Astrocyte of the hippocampus (primary cell): ENCODE measurements at regions not wholly inside any gene's neighbourhood (a gene's known extent, or its start where the extent isn't known, plus 50 kb on each side); places are given as distances from the start of the nearest gene placed in this dataset.

ENCODE experiments used
- DNase-seq: peaks from one replicate; pipeline ENCODE4 v3.0.0; 2011; ENCODE audit warnings: low read depth, low spot score

DNA sequence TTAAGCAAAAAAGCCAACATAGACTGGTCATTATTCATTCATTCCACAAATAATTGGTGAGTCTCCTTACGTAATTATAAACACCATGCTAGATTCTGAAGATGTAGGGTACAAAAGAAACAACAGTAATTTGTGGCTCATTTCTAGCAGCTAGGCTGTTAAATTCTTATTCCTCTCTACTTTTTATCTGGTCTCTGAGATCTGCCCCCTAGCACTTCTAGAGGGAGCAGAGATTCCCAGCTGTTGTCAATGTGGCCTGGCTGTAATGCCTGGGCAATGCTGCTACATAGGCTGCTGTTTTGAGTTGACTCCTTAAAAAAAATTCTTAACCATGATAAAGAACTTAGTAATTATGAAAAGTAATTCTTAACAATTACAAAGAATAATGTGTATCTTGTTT is 434.9 kb upstream of the THRB start:
- no peak for DNase-seq

DNA sequence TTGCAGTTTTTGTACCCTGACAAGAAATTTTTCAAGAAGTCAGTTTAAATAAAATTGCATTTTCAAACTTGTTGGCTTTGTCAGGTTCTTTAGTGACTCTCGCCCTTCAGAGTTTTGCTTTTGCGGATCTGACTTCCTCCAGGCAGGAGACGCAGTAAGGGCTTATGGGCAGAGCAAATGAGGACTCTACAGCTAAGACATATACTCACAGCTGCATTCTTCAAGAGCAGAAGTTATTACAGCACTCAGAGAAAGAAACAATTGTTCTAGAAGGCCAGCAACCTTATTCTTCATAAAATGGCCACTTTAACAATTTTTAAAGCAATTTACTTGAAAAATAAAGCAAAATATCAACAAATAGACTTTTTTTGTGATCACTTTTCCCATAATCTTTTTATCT is 438.8 kb upstream of the THRB start:
- no peak for DNase-seq

DNA sequence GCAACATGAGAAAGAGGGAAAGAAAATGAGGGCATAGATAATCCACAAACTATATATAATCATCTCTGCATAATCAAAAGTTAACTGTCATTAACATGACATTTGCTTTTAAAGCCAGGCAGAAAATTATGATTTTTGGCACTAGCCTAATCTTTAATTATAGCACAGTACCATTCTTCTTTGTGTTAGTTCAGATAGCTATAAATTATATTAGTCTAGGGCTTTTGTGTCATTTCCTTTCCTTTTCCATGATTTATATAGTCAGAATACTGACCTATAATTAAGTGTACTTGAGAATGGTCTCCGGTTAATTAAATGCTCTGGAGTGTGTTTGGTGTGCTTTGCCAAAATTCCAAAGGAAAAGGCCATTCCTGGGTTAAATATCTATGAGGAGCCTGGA is 441.9 kb upstream of the THRB start:
- no peak for DNase-seq

DNA sequence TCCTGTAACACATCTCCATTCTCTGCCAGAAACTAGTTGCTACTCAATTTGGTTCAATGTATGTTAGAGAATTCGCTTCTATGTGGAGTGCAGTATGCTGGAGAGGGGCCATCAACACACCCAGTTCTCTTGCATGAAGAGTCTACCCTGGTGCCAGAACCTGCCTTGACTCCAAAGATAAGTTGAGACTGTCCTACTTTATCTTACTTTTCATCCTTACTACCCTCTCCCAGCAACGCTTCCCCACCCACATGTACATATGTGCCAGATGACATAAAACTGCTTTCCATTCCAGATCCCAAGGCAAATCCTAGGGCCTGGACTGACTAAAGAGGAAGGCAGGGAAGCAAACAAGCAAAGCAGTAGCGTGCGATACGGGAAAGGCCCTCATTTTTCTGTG is 442.6 kb upstream of the THRB start:
- no peak for DNase-seq

DNA sequence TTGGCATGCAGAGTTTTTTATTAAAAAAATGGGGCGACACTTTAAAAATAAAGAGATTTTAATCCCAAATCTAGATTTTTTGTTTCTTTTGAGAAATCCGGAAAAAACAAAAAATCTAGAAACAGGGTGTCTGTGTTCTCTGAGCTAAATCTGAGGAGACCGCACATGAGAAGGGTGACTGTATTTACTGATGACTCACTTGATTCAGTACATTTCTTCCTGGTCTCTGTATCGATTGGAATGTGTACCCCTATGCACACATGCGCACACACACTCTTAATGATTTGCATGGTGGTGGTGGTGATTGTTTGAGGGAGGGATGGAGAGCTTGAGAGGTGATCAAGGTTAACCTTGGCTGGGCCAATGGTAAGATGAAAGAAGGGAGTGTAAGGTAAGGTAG is 443.1 kb upstream of the THRB start:
- DNase-seq: peak; percentile 12

DNA sequence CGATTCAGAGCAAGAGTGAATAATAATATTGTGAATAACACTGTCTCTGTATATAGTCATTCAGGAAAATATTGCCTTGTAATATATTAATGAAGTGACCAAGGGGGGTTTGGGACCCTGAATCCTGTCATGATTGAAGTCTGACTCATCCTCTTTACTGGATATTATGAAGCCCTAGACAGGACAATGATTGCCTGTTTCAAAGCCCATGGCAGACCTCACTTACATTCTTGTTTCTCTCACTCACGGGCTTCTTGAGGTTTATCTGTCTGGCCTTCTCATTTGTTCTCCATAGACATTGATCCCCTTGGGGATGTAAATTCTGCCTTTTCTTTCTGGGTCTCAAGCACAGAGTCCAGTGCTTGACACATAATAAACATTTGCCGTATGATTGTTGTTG is 449.3 kb upstream of the THRB start:
- DNase-seq: peak; percentile 18

DNA sequence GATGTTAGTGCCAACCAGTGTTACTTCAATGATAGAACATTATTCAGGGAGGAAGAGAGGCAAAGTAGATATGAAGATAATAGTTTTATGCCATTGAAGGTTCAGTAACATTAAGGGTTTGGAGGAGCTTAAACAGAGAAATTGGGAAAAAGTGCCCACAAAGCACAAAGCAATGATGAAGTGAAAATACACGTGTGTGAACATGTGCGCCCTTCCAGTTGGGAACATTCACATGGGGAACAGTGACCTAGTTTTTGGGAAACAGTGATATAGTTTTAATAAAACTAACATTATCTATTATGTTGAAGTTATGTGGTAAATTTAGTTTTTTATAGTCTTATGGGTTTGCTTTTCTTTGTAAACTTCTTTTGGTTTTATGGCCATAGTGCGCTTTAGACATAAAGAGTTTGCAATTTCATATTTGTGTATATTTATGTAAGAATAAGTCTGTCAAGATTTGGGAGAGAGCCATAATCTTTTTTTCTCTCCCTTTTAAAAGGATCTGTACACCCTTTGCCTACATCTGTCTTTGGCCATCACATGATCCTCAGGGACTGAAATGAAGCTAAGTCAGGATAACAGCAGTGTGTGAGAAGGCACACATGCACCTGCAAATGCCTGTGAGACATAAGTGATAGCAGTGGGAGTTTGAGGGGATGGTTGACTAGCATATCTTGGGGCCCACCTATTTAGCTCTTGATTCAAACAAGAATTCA is 450.3 kb upstream of the THRB start:
- no peak for DNase-seq

DNA sequence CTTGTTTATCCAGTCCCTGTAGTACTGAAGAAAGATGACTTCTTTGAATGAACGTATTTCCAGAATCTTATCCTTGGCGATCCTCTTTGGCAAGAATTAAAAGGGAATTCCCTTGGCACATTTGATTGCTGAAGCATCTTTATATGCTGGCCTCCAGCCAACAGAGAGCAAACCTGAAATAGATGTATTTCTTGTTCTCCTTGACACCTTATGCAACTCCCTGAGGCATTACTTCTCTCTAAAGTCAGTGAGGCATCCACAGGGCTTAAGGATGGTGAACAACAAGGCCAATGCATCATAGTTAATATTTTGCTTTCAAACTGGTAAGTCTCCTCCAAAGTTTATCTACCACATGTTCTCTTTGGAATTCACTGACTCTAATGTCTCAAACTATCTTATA is 450.9 kb upstream of the THRB start:
- DNase-seq: no peak

DNA sequence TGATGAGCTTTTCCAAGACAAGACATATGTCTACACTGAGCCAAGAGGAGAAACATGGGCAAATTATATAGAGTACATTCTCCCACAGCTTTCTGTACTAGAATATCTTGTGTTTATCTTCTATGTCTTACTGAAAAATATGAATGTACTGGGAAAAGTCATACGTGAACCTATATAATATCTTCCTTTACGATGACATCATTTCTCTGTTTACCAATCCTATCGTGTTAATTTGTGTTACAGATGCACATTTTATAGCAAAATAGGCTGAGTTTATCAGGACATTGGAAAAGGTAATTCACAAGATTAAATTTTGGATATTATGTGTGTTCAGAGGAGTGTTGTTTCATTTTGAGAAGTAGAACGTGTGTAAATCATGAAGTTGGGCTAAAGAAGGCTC is 452.5 kb upstream of the THRB start:
- DNase-seq: no peak

DNA sequence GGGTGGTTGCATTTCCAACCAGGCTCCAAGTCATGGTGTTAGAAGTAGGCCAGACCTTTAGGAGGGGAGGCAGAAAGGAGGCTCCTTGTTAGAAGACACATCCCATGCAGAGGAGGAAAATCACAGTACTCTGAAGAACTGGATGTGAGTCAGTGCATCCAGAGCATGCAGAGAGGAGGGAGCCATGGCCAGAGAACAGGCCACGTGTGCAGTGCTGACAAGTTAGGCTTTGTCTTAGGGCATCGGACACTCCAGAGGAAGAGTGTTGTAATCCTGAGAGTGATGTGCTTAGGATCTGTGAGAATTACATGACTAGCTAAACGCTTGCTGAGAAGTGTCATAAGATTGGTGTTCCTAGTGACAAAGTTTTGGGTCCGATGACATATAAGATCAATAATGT is 456.5 kb upstream of the THRB start:
- DNase-seq: no peak

DNA sequence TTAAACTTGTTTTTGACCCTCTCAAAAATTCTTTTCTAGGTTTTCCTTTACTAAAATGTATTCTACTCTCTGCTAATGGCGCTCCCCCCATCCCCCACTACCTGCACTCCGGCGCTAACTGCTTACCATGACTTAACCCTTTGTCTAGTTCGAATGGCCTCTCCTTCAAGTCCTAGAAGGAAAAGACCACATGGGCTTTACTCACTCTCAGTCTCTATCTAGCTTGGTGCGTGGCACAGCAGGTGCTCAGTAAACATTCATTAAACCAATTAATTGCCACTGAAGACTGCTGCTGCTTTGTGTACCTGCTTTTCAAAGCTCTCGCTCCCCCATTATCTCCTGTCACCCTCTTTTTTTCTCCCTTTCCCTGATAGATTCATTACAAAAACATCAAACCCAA is 457.7 kb upstream of the THRB start:
- DNase-seq: no peak

DNA sequence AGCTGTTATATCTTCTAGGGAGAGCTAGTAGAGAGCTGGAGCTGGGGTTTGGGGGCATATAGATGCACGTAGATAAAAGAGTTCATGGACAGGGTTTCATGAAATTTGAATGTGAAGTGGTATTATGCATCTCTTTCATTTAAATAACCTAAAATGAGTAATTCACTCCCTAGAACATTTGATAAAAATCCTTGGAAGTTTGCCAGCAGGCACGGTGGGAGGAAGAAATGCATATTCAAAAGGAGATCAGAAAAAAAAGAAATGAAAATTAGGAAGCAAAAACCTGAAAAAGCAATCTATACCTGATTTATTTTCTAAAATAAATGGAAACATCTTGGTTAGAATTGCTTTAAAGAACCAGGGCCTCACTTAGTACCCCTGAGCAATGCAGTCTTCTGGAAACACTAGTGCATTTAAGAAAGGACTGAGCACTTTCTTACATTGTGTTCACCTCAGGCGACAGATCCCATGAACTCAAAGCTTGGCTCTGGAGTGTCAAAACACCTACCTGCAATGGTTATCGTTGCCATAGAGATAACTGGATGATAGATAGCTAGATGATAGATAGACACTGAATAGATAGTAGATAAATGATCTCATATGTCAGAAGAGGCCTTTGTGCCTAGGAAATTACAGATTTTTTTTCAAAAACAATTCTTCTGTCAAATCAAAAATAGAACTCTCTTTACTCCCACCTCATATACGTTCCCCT is 458.6 kb upstream of the THRB start:
- no peak for DNase-seq

DNA sequence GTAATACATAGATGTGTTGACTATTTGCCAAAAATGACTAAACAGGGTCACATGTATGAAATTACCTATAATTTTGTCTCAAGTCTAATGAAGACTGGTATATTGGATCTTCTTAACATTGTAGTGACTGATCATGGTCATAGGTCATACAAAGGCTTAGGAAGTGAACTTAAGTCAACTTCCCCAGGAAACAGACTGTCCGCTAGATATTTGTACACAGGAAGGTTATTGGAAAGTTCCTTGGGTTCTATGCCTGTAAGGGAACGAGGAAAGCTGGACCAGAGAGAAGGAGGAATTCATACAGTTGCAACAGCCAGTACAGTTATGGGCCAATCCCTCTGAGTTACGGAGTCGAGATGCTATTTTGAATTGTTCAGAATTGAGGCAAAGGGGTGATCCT is 462.0 kb upstream of the THRB start:
- DNase-seq: no peak

DNA sequence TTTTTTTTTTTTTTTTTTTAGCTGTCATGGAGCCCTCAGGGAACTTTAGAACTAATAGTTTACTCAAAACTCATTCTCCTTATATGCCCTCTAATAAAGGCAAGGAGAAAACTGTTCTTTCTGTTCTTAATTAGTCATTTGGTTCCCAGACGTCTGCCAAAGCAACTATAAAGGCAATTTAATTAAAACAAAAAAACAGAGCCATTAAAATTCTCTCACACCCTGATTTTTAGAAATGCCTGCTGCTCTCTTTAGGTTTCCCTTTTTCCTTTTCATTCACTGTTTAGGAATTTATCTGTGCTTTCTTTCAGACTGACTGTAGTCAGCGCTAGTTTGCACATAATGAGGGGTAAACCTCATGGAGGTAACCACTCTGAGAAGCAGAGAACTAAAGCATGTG is 463.6 kb upstream of the THRB start:
- no peak for DNase-seq

DNA sequence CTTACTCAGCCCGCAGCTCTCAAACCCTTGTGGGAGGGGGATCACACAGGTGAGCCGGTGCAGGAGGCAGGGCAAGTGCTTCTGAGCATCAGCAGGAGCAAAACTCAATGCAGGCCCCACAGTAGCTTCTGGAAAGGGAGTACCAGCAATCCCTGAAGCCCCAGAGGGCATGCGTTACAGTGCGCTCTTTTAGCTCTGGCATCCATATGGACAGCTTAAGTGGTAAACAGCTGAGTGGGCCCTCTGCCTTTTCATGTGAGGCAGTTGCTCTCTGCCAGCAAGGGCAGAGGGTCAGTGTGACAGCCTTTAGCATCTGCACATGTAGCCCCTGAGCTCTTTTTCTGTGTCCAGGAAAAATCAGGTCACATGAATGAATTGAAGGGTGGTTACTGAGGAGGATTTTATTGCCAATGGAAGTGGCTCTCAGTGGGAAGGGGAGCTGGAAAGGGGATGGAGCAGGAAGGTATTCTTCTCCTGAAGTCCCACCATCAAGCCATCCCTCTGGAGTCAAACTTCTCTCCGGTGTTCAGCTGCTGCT is 464.3 kb upstream of the THRB start:
- no peak for DNase-seq

DNA sequence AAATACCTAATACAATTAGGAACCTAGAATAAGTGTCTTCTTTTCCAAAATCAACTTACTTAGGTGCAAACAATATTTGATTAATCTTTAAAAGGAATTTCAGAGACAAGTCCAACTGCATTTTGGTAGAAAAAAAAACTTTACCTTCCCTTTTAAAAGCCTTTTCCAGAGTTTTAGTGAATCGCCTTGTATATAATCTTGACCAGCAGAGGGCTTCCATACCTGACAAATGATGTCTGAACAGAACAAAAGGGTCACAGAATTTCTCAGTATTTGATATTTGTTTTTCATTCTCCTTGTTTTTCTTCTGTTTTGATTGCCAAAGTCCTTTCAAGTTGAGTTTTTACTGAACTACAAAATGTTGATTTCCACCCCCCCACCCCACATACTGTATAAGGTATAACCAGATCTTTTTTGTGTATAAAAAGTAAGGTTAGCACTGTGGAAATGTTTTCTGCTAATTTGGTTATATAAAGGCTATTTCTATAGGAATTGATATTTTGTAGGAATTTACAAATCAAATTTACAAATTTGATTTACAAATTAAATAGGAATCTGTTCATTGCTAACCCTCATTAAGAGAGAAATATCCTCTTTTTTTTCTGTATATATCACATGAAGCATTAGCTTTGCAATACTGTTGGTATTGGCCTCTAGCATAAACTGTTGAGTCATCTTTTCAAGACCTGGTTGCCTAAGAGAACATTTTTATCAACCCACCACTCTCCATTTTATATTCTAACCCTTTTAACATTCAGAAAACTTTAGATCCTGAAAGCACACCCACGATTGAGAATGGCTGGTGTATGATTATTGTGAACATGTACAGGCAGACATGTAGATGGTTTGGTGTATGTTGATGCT is 464.1 kb upstream of the RARB start:
- peak; percentile 68 for DNase-seq

DNA sequence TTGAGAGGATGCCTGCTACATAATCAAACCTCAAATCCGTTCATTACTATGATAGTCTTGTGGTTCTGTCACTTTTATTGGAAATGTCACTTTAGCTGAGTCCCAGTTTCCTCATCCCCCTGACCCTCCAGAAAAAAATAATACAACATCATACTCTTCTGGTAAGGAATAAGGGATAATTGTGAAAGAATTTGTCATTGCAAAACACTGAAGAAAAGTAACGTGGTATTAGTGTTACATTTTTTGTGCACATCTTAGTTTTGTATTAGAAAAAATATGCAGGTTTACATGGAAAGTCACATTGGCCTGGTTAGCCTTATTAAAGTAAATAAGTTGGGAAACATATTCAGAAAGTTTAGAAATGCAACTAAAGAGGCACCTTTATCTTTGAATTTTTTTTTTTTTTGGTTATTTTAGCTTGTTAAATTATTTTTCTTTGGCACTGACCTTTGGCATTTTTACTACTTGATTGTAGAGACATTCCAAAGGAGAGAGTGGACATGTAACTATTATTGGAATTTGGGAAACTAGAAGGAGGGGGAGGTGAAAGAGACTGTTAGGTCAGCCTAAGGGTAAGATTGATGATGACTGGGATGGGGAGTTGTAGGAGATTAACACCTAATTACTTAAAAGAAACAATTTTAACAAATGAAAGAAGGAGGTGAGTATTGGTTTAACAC is 462.2 kb upstream of the RARB start:
- DNase-seq: peak; percentile 10

DNA sequence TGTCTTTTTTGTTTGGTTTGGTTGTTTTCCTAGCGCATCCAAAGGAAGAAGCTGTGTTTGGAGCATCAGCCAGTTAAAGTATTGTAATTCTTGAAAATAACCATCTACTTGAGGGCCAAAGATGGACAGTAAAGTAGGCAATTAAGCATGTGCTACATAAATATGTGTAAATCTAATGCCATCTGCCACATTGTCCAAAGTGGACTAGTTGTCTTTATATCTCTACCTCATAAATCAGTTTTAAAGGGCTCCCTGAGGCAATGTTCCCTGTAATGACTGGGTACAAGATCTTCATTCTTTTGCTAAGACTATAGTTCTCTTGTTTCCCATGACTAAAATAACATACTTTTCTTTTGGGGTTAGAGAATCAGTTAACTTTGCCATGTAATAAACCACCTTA is 460.0 kb upstream of the RARB start:
- no peak for DNase-seq

DNA sequence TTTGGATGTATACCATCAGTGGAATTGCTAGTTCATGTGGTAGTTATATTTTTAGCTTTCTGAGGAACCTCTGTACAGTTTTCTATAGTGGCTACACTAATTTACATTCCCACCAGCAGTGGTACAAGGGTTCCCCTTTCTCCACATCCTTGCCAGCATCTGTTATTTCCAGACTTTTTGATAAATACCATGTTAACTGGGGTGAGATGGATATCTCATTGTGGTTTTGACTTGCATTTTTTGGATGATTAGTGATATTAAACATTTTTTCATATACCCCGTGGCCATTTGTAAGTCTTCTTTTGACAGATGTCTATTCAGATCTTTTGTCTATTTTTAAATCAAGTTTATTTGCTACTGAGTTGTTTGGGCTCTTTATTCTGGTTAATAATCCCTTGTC is 455.6 kb upstream of the RARB start:
- DNase-seq: no peak

DNA sequence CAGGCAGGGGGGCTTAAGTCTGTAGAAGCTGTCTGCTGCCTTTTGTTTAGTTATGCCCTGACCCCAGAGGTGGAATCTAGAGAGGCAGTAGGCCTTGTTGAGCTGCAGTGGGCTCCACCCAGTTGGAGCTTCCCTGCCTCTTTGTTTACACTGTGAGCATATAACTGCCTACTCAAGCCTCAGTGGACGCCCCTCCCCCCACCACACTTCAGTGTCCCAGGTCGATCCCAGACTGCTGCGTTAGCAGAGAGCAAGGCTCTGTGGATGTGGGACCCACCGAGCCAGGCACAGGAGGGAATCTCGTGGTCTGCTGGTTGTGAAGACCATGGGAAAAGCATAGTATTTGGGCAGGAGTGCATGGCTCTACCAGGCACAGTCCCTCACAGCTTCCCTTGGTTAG is 446.8 kb upstream of the RARB start:
- no peak for DNase-seq

DNA sequence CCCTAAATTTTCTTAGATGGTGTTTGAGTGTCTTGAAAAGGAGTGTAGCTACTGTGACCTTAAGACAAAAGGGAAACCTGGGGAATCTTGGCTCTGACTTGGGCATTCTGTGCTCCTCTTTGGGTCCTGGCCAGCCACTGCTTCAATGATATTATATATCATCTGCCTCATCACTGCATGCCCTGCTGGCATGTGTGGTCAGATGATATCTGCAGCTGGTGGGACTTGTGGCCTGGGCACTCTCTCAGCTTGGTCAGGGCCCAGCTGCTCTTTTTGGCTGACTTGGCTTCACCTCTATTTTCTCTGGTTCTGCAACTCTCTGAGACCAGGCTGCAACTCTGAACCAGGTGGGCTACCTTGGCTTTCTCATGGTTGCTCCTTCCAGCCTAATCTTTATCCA is 446.1 kb upstream of the RARB start:
- no peak for DNase-seq

DNA sequence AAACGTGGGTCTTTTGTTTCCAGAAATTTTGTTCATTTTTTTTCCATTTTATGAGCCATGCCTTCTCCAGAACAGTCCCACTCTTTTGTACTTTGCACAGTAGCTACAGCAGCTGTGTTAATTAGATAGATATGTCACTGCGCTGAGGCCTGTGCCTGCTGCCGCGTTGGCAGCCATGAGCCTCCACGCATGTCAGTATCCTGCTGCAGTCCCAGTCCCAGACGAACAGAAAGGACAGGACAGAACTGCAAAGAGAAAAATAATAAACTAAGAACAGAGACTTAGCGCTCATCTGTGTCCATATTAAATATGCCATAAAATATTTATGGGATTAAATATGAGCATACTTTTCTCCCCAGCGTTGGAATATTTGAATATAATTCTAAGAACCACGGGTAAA is 442.4 kb upstream of the RARB start:
- DNase-seq: no peak
